ENCODE measurements at regions not wholly inside any gene's neighbourhood (a gene's known extent, or its start where the extent isn't known, plus 50 kb on each side); places are given as distances from the start of the nearest gene placed in this dataset.

GRCh38 chr2:181371782-181372645 lies 85.2 kb upstream of the ITGA4 start:
- in situ Hi-C loops (cut with HindIII; ENCODE audit: low sequenced_read_pairs), result no loop called here

- in situ Hi-C loops (cut with HindIII; ENCODE audit: low sequenced_read_pairs), result no loop called here
These were observed 84.5 kb upstream of the ITGA4 start for GRCh38 chr2:181372646-181373040.

GRCh38 chr2:181374781-181375675 lies 82.2 kb upstream of the ITGA4 start:
- in situ Hi-C loops (cut with HindIII; ENCODE audit: low sequenced_read_pairs), result no loop called here

GRCh38 chr2:181376442-181376841 lies 80.7 kb upstream of the ITGA4 start:
- in situ Hi-C loops (cut with HindIII; ENCODE audit: low sequenced_read_pairs), result no loop called here

- in situ Hi-C loops (cut with HindIII; ENCODE audit: low sequenced_read_pairs), result no loop called here
These were observed 80.2 kb upstream of the ITGA4 start for GRCh38 chr2:181376999-181377398.

GRCh38 chr2:181378491-181378890 lies 78.7 kb upstream of the ITGA4 start:
- in situ Hi-C loops (cut with HindIII; ENCODE audit: low sequenced_read_pairs), result no loop called here

- in situ Hi-C loops (cut with HindIII; ENCODE audit: low sequenced_read_pairs), result no loop called here
These were observed 76.6 kb upstream of the ITGA4 start for GRCh38 chr2:181380581-181380980.

- in situ Hi-C loops (cut with HindIII; ENCODE audit: low sequenced_read_pairs), result no loop called here
These were observed 72.3 kb upstream of the ITGA4 start for GRCh38 chr2:181384923-181385322.

GRCh38 chr2:181389524-181389923 lies 67.7 kb upstream of the ITGA4 start:
- in situ Hi-C loops (cut with HindIII; ENCODE audit: low sequenced_read_pairs), result no loop called here

GRCh38 chr2:181393472-181393871 lies 63.7 kb upstream of the ITGA4 start:
- in situ Hi-C loops (cut with HindIII; ENCODE audit: low sequenced_read_pairs), result no loop called here

- in situ Hi-C loops (cut with HindIII; ENCODE audit: low sequenced_read_pairs), result no loop called here
These were observed 62.3 kb upstream of the ITGA4 start for GRCh38 chr2:181394741-181395437.

- in situ Hi-C loops (cut with HindIII; ENCODE audit: low sequenced_read_pairs), result no loop called here
These were observed 61.3 kb upstream of the ITGA4 start for GRCh38 chr2:181395851-181396250.

GRCh38 chr2:181396256-181397123 lies 60.7 kb upstream of the ITGA4 start:
- in situ Hi-C loops (cut with HindIII; ENCODE audit: low sequenced_read_pairs), result no loop called here

GRCh38 chr2:181397331-181397730 lies 59.9 kb upstream of the ITGA4 start:
- in situ Hi-C loops (cut with HindIII; ENCODE audit: low sequenced_read_pairs), result no loop called here

- in situ Hi-C loops (cut with HindIII; ENCODE audit: low sequenced_read_pairs), result no loop called here
These were observed 59.2 kb upstream of the ITGA4 start for GRCh38 chr2:181398000-181398399.

- in situ Hi-C loops (cut with HindIII; ENCODE audit: low sequenced_read_pairs), result no loop called here
These were observed 58.2 kb upstream of the ITGA4 start for GRCh38 chr2:181399027-181399426.

- in situ Hi-C loops (cut with HindIII; ENCODE audit: low sequenced_read_pairs), result no loop called here
These were observed 52.7 kb upstream of the ITGA4 start for GRCh38 chr2:181404472-181404871.

- in situ Hi-C loops (cut with HindIII; ENCODE audit: low sequenced_read_pairs), result no loop called here
These were observed 50.0 kb upstream of the ITGA4 start for GRCh38 chr2:181407171-181407570.
